ENCODE measurements at regions not wholly inside any gene's neighbourhood (a gene's known extent, or its start where the extent isn't known, plus 50 kb on each side); places are given as distances from the start of the nearest gene placed in this dataset.
"Not testable (repeated sequence)": the region's sequence is repeated elsewhere in the genome, so short reads cannot be mapped to it uniquely, and the experiment has no call there.

DNA sequence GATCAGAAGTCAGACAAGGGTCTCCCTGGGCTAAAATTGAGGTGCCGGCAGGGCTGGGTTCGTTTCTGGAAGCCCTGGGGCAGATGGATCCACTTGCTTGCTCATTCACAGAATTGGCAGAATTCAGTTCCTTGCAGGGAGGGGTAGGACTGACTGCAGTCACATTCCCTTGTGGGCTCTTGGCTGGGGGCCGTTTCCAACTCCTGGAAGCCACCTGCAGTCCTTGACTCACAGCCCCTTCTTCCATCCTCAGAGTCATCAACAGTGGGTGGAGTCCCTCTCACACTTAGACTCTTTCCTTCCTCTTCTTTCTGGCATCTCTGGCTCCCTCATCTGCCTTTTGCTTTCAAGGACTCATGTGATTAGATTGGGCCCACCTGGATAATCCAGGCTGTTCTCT is 54.6 kb upstream of the NANOS1 start:
- no peak for DNase-seq (ENCODE audit: low spot score)
- Mint-ChIP-seq H3K4me3 (no peak overlapping the region), H3K4me1 (no peaks in the 10 kb centered on the region)

DNA sequence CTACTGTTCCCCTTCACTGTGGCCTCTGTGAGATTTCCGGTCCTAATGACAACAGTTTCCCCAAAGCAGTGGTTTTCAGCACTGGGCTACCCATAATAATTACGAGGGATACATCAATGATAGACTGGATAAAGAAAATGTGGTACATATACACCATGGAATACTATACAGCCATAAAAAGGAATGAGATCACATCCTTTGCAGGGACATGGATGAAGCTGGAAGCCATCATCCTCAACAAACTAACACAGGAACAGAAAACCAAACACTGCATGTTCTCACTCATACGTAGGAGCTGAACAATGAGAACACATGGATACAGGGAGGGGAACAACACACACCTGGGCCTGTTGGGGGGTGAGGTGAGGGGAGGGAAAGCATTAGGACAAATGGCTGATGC is 53.3 kb upstream of the NANOS1 start:
- H3K4me1 ChIP-seq; H3K36me3 Mint-ChIP-seq; H4K20me1 ChIP-seq (ENCODE audit: low read depth); H3F3A ChIP-seq (ENCODE audit: low read depth); H3K27ac ChIP-seq; H3K4me3 Mint-ChIP-seq; H3K9me3 Mint-ChIP-seq; H3K27me3 ChIP-seq; H3K79me2 ChIP-seq (ENCODE audit: low read depth); H3K27ac Mint-ChIP-seq; H2AFZ ChIP-seq (replicated peaks); DNase-seq (ENCODE audit: low spot score); H3K9ac ChIP-seq; H3K36me3 ChIP-seq; H3K4me2 ChIP-seq; H3K27me3 Mint-ChIP-seq (ENCODE audit: insufficient read depth, low read depth); H3K4me3 ChIP-seq; H3K4me1 Mint-ChIP-seq; H3K9me3 ChIP-seq (ENCODE audit: low read depth): not testable (repeated sequence)

More for the DNA sequence above, 54.6 kb upstream of the NANOS1 start:
- no peaks in the 10 kb centered on the region for H3K36me3 ChIP-seq
- H3K9me3 ChIP-seq (ENCODE audit: low read depth), result no peaks in the 10 kb centered on the region
- Mint-ChIP-seq H3K27ac (no peak overlapping the region), H3K36me3 (no peaks in the 10 kb centered on the region), H3K9me3 (peaks cover 5% of the 10 kb centered on the region), H3K27me3 (ENCODE audit: insufficient read depth, low read depth) (peaks cover 11% of the 10 kb centered on the region)
- H3K27ac ChIP-seq, result no peak overlapping the region
- no peaks in the 10 kb centered on the region for H4K20me1 ChIP-seq (ENCODE audit: low read depth)
- H3K4me1 ChIP-seq, result no peaks in the 10 kb centered on the region
- no peaks in the 10 kb centered on the region for H3F3A ChIP-seq (ENCODE audit: low read depth)
- no peak overlapping the region for H3K9ac ChIP-seq
- no peak overlapping the region for H3K4me3 ChIP-seq
- no peak overlapping the region for H2AFZ ChIP-seq (replicated peaks)
- H3K79me2 ChIP-seq (ENCODE audit: low read depth), result no peaks in the 10 kb centered on the region
- no peak overlapping the region for H3K4me2 ChIP-seq
- H3K27me3 ChIP-seq, result no peaks in the 10 kb centered on the region
- TF ChIP-seq EZH2phosphoT487 (IDR thresholded peaks at IDR 0.05) (no peak), EZH2 (IDR thresholded peaks at IDR 0.05) (no peak)
- TF ChIP-seq, protein P1, sequence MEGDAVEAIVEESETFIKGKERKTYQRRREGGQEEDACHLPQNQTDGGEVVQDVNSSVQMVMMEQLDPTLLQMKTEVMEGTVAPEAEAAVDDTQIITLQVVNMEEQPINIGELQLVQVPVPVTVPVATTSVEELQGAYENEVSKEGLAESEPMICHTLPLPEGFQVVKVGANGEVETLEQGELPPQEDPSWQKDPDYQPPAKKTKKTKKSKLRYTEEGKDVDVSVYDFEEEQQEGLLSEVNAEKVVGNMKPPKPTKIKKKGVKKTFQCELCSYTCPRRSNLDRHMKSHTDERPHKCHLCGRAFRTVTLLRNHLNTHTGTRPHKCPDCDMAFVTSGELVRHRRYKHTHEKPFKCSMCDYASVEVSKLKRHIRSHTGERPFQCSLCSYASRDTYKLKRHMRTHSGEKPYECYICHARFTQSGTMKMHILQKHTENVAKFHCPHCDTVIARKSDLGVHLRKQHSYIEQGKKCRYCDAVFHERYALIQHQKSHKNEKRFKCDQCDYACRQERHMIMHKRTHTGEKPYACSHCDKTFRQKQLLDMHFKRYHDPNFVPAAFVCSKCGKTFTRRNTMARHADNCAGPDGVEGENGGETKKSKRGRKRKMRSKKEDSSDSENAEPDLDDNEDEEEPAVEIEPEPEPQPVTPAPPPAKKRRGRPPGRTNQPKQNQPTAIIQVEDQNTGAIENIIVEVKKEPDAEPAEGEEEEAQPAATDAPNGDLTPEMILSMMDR (IDR thresholded peaks at IDR 0.05), result no peak

DNA sequence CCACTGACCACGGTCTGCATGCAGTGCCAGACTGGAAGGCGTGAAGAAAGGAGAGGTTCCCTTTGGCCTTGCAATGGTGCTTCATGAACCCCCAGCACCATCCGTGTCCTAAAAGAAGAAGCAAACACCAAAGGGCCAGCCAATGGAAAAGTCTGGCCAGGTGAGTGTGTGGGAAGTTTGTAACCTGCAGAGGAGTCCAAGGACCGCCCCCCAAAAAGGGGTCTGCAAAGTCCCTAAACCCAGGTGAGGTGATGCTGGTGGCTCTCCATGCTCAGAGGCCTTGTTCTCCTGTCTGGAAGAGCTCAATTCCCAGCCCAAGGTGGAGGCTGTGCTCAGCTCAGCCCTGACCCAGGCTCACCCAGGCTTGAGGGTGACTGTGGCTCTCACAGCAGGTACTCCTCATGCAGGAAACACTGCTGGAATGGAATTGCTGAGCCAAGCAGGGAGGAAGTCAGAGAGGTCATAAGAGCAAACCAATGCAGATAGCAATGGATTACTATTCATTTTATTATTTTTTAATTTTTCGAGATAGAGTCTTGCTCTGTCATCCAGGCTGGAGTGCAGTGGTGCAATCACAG is 52.4 kb upstream of the NANOS1 start:
- peaks cover 5% of the 10 kb centered on the region for H3K9me3 Mint-ChIP-seq
- Histone ChIP-seq H3K4me1 (peaks cover 5% of the 10 kb centered on the region), H3K4me3 (no peak overlapping the region), H4K20me1 (ENCODE audit: low read depth) (no peaks in the 10 kb centered on the region), H3K27ac (no peak overlapping the region), H3F3A (ENCODE audit: low read depth) (peaks cover 2% of the 10 kb centered on the region), H3K36me3 (no peaks in the 10 kb centered on the region), H3K9me3 (ENCODE audit: low read depth) (no peaks in the 10 kb centered on the region), H3K4me2 (no peak overlapping the region), H3K27me3 (no peaks in the 10 kb centered on the region), H2AFZ (replicated peaks) (no peak overlapping the region), H3K9ac (no peak overlapping the region), H3K79me2 (ENCODE audit: low read depth) (no peaks in the 10 kb centered on the region)
- H3K4me3 Mint-ChIP-seq, result no peak overlapping the region
- H3K27me3 Mint-ChIP-seq (ENCODE audit: insufficient read depth, low read depth), result peaks cover 10% of the 10 kb centered on the region
- peaks cover 10% of the 10 kb centered on the region for H3K4me1 Mint-ChIP-seq
- no peak for DNase-seq (ENCODE audit: low spot score)
- no peak overlapping the region for H3K27ac Mint-ChIP-seq
- H3K36me3 Mint-ChIP-seq, result no peaks in the 10 kb centered on the region
- TF ChIP-seq, protein P1 (IDR thresholded peaks at IDR 0.05), result no peak
- no peak for TF ChIP-seq EZH2phosphoT487 (IDR thresholded peaks at IDR 0.05)
- no peak for TF ChIP-seq EZH2 (IDR thresholded peaks at IDR 0.05)

DNA sequence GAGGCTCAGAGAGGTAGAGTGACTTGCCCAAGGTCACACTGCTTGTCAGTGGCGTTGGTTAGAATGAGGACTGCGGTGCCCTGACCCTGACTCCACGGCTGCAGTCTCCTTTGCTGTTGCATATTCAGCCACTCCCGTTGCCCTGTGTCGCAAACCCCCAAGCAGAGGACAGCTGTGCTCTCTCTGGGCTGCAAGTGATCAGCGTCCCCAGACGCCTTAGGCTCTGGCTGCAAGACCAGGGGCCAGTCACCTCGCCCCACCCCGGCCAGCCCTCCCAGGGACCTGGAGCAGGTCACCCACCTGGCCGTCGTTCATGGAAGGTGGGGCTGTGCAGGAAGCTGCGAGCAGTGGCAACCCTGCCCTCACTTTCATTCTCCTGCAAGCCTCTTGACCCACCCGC is 51.7 kb upstream of the NANOS1 start:
- Histone ChIP-seq H3K36me3 (no peaks in the 10 kb centered on the region), H3K27ac (no peak overlapping the region), H3F3A (ENCODE audit: low read depth) (peaks cover 2% of the 10 kb centered on the region), H3K9ac (no peak overlapping the region), H3K79me2 (ENCODE audit: low read depth) (no peaks in the 10 kb centered on the region), H3K4me3 (no peak overlapping the region), H3K9me3 (ENCODE audit: low read depth) (no peaks in the 10 kb centered on the region), H3K4me2 (no peak overlapping the region), H3K4me1 (peaks cover 9% of the 10 kb centered on the region), H2AFZ (replicated peaks) (no peak overlapping the region), H3K27me3 (no peaks in the 10 kb centered on the region), H4K20me1 (ENCODE audit: low read depth) (no peaks in the 10 kb centered on the region)
- H3K4me3 Mint-ChIP-seq, result no peak overlapping the region
- peaks cover 10% of the 10 kb centered on the region for H3K27me3 Mint-ChIP-seq (ENCODE audit: insufficient read depth, low read depth)
- H3K36me3 Mint-ChIP-seq, result no peaks in the 10 kb centered on the region
- no peak overlapping the region for H3K27ac Mint-ChIP-seq
- H3K4me1 Mint-ChIP-seq, result peaks cover 17% of the 10 kb centered on the region
- no peak for DNase-seq (ENCODE audit: low spot score)
- peaks cover 5% of the 10 kb centered on the region for H3K9me3 Mint-ChIP-seq
- no peak for TF ChIP-seq EZH2 (IDR thresholded peaks at IDR 0.05)
- TF ChIP-seq, protein P1 (IDR thresholded peaks at IDR 0.05), result no peak
- no peak for TF ChIP-seq EZH2phosphoT487 (IDR thresholded peaks at IDR 0.05)
